ENCODE measurements at regions not wholly inside any gene's neighbourhood (a gene's known extent, or its start where the extent isn't known, plus 50 kb on each side); places are given as distances from the start of the nearest gene placed in this dataset.

DNA sequence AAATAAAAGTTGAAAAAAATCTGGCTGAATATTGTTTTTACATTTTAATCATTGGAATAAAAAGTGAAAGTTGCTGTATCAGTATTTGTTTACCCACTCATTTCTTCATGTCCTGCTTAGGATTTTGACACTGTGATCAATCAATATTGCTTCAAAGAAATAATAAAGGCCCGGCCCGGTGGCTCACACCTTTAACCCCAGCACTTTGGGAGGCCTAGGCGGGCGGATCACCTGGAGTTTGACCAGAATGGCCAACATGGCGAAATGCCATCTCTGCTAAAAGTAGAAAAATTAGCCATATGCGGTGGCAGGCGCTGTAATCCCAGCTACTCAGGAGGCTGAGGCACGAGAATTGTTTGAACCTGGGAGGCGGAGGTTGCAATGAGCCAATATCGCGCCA lies 93.7 kb upstream of the CTNND2 start:
- no peak for DNase-seq (ENCODE audit: low read depth in 4 of 4, low spot score in 2 of 4)

DNA sequence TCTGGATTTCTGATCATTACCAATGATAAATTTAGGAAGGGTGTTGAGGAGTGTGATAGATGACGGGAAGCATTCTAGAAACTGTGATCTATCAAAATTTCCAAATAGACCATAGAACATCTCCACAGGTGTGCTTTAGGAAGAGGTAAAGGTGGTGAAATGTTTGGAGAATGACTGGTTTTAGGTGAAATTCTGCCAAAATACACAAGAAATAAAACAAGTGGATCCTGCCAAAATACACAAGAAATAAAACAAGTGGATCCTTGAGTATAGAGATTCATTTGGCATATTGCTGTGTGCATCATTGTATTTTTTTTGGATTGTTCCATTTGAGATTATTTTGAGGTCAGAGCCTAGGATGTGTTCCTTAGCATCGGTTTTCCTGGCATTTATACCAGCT lies 88.3 kb upstream of the CTNND2 start:
- no peak for DNase-seq (ENCODE audit: low read depth in 4 of 4, low spot score in 2 of 4)

- DNase-seq (ENCODE audit: low read depth in 4 of 4, low spot score in 2 of 4): no peak
These were observed 81.7 kb upstream of the CTNND2 start for GRCh38 chr5:11985993-11986392.

DNA sequence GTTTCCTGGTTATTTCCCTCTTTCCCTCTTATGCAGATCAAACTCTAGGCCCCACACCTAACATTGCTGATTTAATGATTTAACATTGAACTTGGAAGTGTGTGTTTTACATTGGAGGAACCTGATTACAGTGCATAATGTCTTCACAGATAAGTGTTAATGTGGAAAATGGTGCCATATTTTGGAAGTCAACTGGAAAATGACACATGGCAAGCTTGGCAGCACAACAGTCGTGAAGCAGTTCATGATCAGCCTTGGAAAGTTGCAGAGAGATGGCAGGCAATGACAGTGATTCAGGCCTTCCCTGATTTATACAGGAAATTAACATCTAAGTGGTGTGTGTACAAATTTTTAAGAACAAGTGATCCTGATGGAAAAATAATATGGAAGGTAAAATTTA lies 80.0 kb upstream of the CTNND2 start:
- no peak for DNase-seq (ENCODE audit: low read depth in 4 of 4, low spot score in 2 of 4)

DNA sequence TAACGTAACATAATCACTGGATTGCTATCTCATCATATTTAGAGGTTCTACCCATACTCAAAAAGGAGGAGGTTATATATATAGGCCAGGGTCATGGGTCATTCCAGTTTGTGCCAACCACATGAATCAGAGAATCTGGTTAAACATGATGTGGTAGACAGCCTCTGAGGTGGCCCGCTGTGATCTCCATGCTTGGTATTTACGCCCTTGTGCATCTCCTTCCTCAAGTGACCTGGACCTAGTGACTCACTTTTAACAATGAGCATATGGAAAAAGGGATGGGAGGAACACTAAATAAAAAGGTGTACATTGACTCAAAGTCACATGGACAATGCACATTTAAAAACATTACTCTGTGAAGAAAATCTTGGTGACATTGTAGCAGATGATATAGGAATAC lies 77.7 kb upstream of the CTNND2 start:
- DNase-seq (ENCODE audit: low read depth in 4 of 4, low spot score in 2 of 4): no peak

DNA sequence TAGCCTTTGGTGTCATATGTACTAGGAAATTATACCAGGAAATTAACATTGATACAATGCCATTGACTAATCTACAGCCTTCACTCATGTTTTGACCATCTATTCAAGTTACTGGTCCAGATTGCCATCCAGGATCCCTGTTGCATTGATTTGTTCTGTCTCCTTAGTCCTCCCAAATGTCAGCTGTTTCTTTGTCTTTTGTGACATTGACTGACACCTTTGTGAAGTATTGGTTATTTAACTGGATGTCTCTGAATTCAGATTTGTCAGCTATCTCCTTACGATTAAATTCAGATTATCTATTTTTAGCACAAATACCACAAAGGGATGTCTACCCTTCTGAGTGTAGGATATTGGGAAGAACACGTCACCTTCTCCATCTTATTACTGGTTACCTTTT lies 73.7 kb upstream of the CTNND2 start:
- no peak for DNase-seq (ENCODE audit: low read depth in 4 of 4, low spot score in 2 of 4)

DNA sequence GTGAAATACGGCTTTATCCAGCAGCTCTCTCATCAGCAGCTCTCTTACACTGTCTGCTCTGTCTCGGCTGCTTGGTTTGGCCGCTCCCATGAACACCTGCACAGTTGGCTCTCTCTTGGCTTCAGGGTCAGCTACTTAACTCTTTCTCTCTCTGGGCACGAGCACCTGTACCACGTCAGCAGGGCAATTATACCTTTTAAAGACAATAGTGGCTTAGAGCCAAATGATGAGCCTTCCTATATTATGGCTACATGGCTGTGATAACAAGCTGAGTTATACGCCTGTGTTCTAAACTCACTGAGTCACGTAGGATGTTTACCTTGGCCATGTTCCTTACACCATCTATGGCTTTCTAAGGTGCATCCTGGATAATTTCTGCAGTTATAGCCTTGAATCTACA lies 69.2 kb upstream of the CTNND2 start:
- no peak for DNase-seq (ENCODE audit: low read depth in 4 of 4, low spot score in 2 of 4)

GRCh38 chr5:11963227-11963626 lies 59.0 kb upstream of the CTNND2 start:
- no peak for DNase-seq (ENCODE audit: low read depth in 4 of 4, low spot score in 2 of 4)

GRCh38 chr5:11962122-11962521 lies 57.9 kb upstream of the CTNND2 start:
- no peak for DNase-seq (ENCODE audit: low read depth in 4 of 4, low spot score in 2 of 4)

- no peak for DNase-seq (ENCODE audit: low read depth in 4 of 4, low spot score in 2 of 4)
These were observed 54.1 kb upstream of the CTNND2 start for GRCh38 chr5:11958321-11958720.

DNA sequence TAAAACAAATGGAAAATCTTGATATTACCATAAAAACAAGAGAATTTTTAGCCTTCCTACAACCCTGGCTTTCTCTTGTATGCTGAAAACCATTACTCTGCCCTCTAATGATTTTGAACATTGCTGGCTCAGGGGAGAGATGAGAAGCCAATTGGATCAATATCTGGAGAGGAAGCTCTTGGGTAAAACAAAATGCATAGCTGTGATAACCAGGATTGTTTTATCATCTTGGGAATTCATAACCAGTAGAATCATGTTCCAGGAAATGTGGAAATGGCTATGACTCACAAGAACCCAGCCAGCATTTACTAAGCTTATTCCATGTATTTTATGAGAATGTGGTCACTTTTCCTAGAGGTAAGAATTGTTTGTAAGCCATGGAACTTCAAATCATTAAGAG lies 51.1 kb upstream of the CTNND2 start:
- DNase-seq (ENCODE audit: low read depth in 4 of 4, low spot score in 2 of 4): no peak

Measured in left renal cortex interstitium (tissue), 4 donors.